ENCODE measurements at regions not wholly inside any gene's neighbourhood (a gene's known extent, or its start where the extent isn't known, plus 50 kb on each side); places are given as distances from the start of the nearest gene placed in this dataset.
A peak's percentile ranks its signal among the peaks of the same experiment; 100 is the strongest.

DNA sequence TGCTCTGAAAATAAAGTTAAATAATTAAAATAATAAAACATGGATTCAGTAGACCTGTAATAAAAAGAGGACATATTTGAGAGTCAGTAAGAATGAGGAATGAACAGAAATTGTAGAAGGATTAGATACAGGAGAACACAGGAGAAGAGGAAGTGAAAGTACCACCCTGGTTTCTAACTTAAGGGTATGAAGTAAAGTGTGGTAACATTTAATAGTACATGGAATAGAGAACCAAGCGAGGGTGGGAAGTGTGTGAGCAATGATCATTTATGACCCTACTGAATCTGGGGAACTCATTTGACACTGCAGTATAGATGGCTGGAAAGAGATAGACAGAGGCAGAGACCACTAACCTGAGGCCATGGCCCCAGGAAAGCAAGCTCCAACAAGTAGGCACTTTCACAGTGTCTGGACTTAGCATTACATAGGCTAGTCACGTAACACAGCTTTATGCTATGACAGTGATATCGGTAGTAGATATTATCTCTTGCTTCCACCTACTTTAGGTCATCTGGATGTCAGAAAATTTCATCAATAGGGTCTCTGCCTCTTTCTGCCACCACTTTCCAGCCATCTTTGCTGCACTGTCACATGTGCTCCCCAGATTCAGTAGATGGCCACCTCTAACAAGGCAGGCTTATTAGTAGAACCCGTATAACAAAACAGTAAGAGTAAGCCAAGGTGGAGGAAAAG is 633.9 kb upstream of the MIR17HG start:
- no peaks in the 10 kb centered on the region for H3K9me3 ChIP-seq
- no peak overlapping the region for H3K27ac ChIP-seq
- no peaks in the 10 kb centered on the region for H3K4me1 ChIP-seq
- H3K4me3 ChIP-seq = no peak overlapping the region
- TF ChIP-seq POLR2A (IDR thresholded peaks at IDR 0.05) (no peak), CTCF (IDR thresholded peaks at IDR 0.05) (no peak)
- 60% methylated on average over 4 of the region's 4 CpGs for WGBS (ENCODE audit: insufficient coverage, low coverage, low lambda C conversion rate, missing lambda C conversion rate)
- DNase-seq (no peak), ATAC-seq (peak; percentile 37 to 51 (median 42))
- no peaks in the 10 kb centered on the region for H3K27me3 ChIP-seq
- no peaks in the 10 kb centered on the region for H3K36me3 ChIP-seq
- intact Hi-C loops (cut with DNase I) = no loop called here

DNA sequence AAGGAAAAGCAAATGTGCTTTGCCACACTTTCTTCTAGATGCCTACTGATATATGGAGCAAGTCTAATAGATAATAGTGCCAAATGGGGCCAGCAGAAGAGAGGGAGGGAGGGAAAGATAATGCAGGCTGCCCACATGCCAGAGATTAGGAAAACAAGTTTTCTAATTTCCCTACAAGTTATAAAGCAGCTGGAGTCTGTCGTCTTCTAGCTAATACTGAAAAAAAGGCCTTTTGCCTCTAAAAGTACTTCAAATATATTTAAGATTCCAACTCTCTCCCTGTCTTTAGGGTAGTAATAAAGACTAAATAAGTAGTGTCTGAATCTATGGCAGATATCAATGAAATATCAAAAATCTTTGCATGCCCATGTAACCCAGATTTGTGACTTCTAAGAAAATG is 632.0 kb upstream of the MIR17HG start:
- Histone ChIP-seq H3K9me3 (no peaks in the 10 kb centered on the region), H3K4me1 (no peaks in the 10 kb centered on the region), H3K4me3 (no peak overlapping the region), H3K27me3 (no peaks in the 10 kb centered on the region), H3K27ac (no peak overlapping the region), H3K36me3 (no peaks in the 10 kb centered on the region)
- intact Hi-C loops (cut with DNase I) = no loop called here
- ATAC-seq = no peak
- 62% methylated on average over 1 of the region's 1 CpG for WGBS (ENCODE audit: insufficient coverage, low coverage, low lambda C conversion rate, missing lambda C conversion rate)
- DNase-seq = no peak
- no peak for TF ChIP-seq POLR2A (IDR thresholded peaks at IDR 0.05)
- TF ChIP-seq CTCF (IDR thresholded peaks at IDR 0.05) = no peak

DNA sequence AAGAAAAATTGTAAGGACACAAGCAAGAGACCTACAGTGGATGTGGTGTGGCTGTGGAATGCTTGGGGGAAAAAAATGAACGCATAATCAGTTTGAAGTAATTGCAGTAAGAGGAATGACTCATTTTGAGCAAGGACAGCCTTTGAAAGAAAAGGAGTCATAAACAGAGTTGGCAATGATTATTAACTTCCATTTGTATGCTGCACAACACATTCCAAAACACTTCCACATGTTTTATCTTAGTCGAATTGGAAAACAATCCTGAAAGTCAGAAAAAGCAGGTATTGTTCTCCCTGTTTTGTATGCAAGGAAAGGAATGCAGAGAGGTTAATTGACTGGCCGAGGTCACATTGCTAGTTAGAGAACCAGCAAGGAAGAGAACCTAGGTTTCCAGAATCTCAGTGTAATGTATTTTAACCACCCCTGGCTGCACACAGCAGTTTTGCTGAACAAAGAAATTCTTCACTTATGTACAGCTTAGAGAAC is 630.0 kb upstream of the MIR17HG start:
- ATAC-seq (no peak), DNase-seq (no peak)
- H3K27ac ChIP-seq = no peak overlapping the region

GRCh38 chr13:90719461-90719860 is 628.0 kb upstream of the MIR17HG start:
- H3K9me3 ChIP-seq = no peaks in the 10 kb centered on the region
- no peak for DNase-seq
- WGBS (ENCODE audit: insufficient coverage, low coverage, low lambda C conversion rate, missing lambda C conversion rate) = 67% methylated on average over 3 of the region's 3 CpGs
- ATAC-seq = no peak
- H3K36me3 ChIP-seq = no peaks in the 10 kb centered on the region
- no peak for TF ChIP-seq POLR2A (IDR thresholded peaks at IDR 0.05)
- no peak for TF ChIP-seq CTCF (IDR thresholded peaks at IDR 0.05)
- no peaks in the 10 kb centered on the region for H3K27me3 ChIP-seq
- no peak overlapping the region for H3K27ac ChIP-seq
- intact Hi-C loops (cut with DNase I) = no loop called here
- H3K4me3 ChIP-seq = no peak overlapping the region
- no peaks in the 10 kb centered on the region for H3K4me1 ChIP-seq

More for the DNA sequence above, 630.0 kb upstream of the MIR17HG start:
- H3K4me1 ChIP-seq = no peaks in the 10 kb centered on the region
- H3K9me3 ChIP-seq = no peaks in the 10 kb centered on the region
- H3K4me3 ChIP-seq = no peak overlapping the region
- no peaks in the 10 kb centered on the region for H3K36me3 ChIP-seq
- 31% methylated on average over 3 of the region's 3 CpGs for WGBS (ENCODE audit: insufficient coverage, low coverage, low lambda C conversion rate, missing lambda C conversion rate)
- no peaks in the 10 kb centered on the region for H3K27me3 ChIP-seq
- intact Hi-C loops (cut with DNase I) = no loop called here
- no peak for TF ChIP-seq POLR2A (IDR thresholded peaks at IDR 0.05)
- TF ChIP-seq CTCF (IDR thresholded peaks at IDR 0.05) = no peak
